HEK293 (cell line): ENCODE measurements at regions not wholly inside any gene's neighbourhood (a gene's known extent, or its start where the extent isn't known, plus 50 kb on each side); places are given as distances from the start of the nearest gene placed in this dataset.

Experiments
- CTCF ChIA-PET: fragments of 350-600 bp; formaldehyde crosslinking; extraction: SDS; loops from one replicate; lab custom pipeline; 2021; ENCODE audit warnings: antibody characterized with exemption; lab: Yijun Ruan, JAX
- POLR2A ChIA-PET: fragments of 300-600 bp; formaldehyde crosslinking; extraction: SDS; loops from one replicate; lab custom pipeline; 2020; ENCODE audit warnings: antibody characterized with exemption, inconsistent platforms; lab: Yijun Ruan, JAX
- H3K27ac ChIP-seq: fragments of 200-500 bp; sonication (Bioruptor generic); 2 replicates; pipeline ENCODE4 v1.5.1; 2014; ENCODE audit warnings: low read depth, low read length, control low read depth, inconsistent platforms; ENCODE audit errors: extremely low read depth
- H3K36me3 ChIP-seq, 2 experiments: fragments of 200-500 bp in 1 of 2; sonication (Bioruptor generic) in 1 of 2; 1 replicate in 1 of 2; 2 replicates in 1 of 2; pipeline ENCODE4 v1.5.1; 2014 to 2017; ENCODE audit warnings: inconsistent platforms in 2 of 2, low read length in 2 of 2; ENCODE audit not compliant: control insufficient read depth in 2 of 2, insufficient read depth in 1 of 2
- H3K4me1 ChIP-seq: fragments of 200-500 bp; sonication (Bioruptor generic); 2 replicates; pipeline ENCODE4 v1.5.1; 2014; ENCODE audit warnings: mild to moderate bottlenecking, low read length, inconsistent platforms; ENCODE audit not compliant: control insufficient read depth, insufficient read depth
- H3K4me3 ChIP-seq: 2 replicates; pipeline ENCODE4 v1.5.1; 2011; ENCODE audit warnings: low read depth, mild to moderate bottlenecking, control low read depth, low read length, moderate library complexity
- H3K9me3 ChIP-seq: fragments of 200-500 bp; sonication (Bioruptor generic); 2 replicates; pipeline ENCODE4 v1.5.1; 2014; ENCODE audit warnings: low read depth, low read length, inconsistent platforms; ENCODE audit not compliant: control insufficient read depth, insufficient read depth
- GFI1B ChIP-seq: fragments of 450-650 bp; formaldehyde crosslinking; IDR thresholded peaks from 2 replicates; pipeline ENCODE4 v1.5.1; 2016; ENCODE audit warnings: missing biosample characterization, missing genetic modification characterization
- HOXA7 ChIP-seq: sonication (generic); formaldehyde crosslinking; IDR thresholded peaks from 2 replicates; pipeline ENCODE4 v1.8.1; 2022; ENCODE audit warnings: missing genetic modification reagents, borderline replicate concordance
- HOXC10 ChIP-seq: sonication (generic); formaldehyde crosslinking; IDR thresholded peaks from 2 replicates; pipeline ENCODE4 v1.8.1; 2023; ENCODE audit warnings: mild to moderate bottlenecking, missing genetic modification reagents
- KLF10 ChIP-seq: fragments of 450-650 bp; IDR thresholded peaks from 2 replicates; pipeline ENCODE4 v1.5.1; 2018; ENCODE audit warnings: missing biosample characterization, mild to moderate bottlenecking, missing genetic modification characterization
- OSR2 ChIP-seq: fragments of 450-650 bp; formaldehyde crosslinking; IDR thresholded peaks from 2 replicates; pipeline ENCODE4 v1.5.1; 2016; ENCODE audit warnings: missing biosample characterization, missing genetic modification characterization
- TRIM28 ChIP-seq: IDR thresholded peaks from 2 replicates; pipeline ENCODE4 v1.6.1; 2011; ENCODE audit warnings: low read length, control low read depth, borderline replicate concordance
- YY2 ChIP-seq: fragments of 450-650 bp; formaldehyde crosslinking; IDR thresholded peaks from 2 replicates; pipeline ENCODE4 v1.5.1; 2016; ENCODE audit warnings: missing biosample characterization, missing genetic modification characterization
- ZEB2 ChIP-seq: fragments of 450-650 bp; formaldehyde crosslinking; IDR thresholded peaks from 2 replicates; pipeline ENCODE4 v1.5.1; 2016; ENCODE audit warnings: missing biosample characterization, missing genetic modification characterization
- ZFP41 ChIP-seq: fragments of 450-650 bp; formaldehyde crosslinking; IDR thresholded peaks from 2 replicates; pipeline ENCODE4 v1.5.1; 2016; ENCODE audit warnings: missing biosample characterization, missing genetic modification characterization, borderline replicate concordance
- ZNF121 ChIP-seq: fragments of 450-650 bp; formaldehyde crosslinking; IDR thresholded peaks from 2 replicates; pipeline ENCODE4 v1.5.1; 2016; ENCODE audit warnings: missing biosample characterization, missing genetic modification characterization
- ZNF133 ChIP-seq: fragments of 450-650 bp; formaldehyde crosslinking; IDR thresholded peaks from 2 replicates; pipeline ENCODE4 v1.5.1; 2016; ENCODE audit warnings: missing biosample characterization, missing genetic modification characterization
- ZNF169 ChIP-seq: fragments of 450-650 bp; formaldehyde crosslinking; IDR thresholded peaks from 2 replicates; pipeline ENCODE4 v1.5.1; 2016; ENCODE audit warnings: missing biosample characterization, missing genetic modification characterization
- ZNF202 ChIP-seq: fragments of 450-650 bp; formaldehyde crosslinking; IDR thresholded peaks from 2 replicates; pipeline ENCODE4 v1.5.1; 2016; ENCODE audit warnings: missing biosample characterization, missing genetic modification characterization, borderline replicate concordance
- ZNF426 ChIP-seq: fragments of 450-650 bp; formaldehyde crosslinking; IDR thresholded peaks from 2 replicates; pipeline ENCODE4 v1.5.1; 2017; ENCODE audit warnings: missing biosample characterization, missing genetic modification characterization, mild to moderate bottlenecking, inconsistent platforms, moderate library complexity
- ZNF449 ChIP-seq: fragments of 450-650 bp; formaldehyde crosslinking; IDR thresholded peaks from 2 replicates; pipeline ENCODE4 v1.5.1; 2017; ENCODE audit warnings: missing biosample characterization, mild to moderate bottlenecking, missing genetic modification characterization, moderate library complexity
- ZNF600 ChIP-seq: fragments of 450-650 bp; formaldehyde crosslinking; IDR thresholded peaks from 2 replicates; pipeline ENCODE4 v1.5.1; 2016; ENCODE audit warnings: missing biosample characterization, missing genetic modification characterization
- ZNF626 ChIP-seq: fragments of 450-650 bp; sonication (Bioruptor Pico); formaldehyde crosslinking; IDR thresholded peaks from 2 replicates; pipeline ENCODE4 v1.5.1; 2018; ENCODE audit warnings: missing biosample characterization, missing genetic modification characterization, inconsistent platforms
- ZNF658 ChIP-seq: fragments of 450-650 bp; formaldehyde crosslinking; IDR thresholded peaks from 2 replicates; pipeline ENCODE4; 2016; ENCODE audit warnings: missing biosample characterization, missing genetic modification characterization
- ZNF660 ChIP-seq: fragments of 450-650 bp; IDR thresholded peaks from 2 replicates; pipeline ENCODE4 v1.5.1; 2018; ENCODE audit warnings: missing biosample characterization, mild to moderate bottlenecking, missing genetic modification characterization
- ZNF701 ChIP-seq: fragments of 450-650 bp; formaldehyde crosslinking; IDR thresholded peaks from 2 replicates; pipeline ENCODE4 v1.5.1; 2016; ENCODE audit warnings: missing biosample characterization, missing genetic modification characterization
- ZNF76 ChIP-seq: fragments of 450-650 bp; formaldehyde crosslinking; IDR thresholded peaks from 2 replicates; pipeline ENCODE4; 2016; ENCODE audit warnings: low read depth, missing biosample characterization, missing genetic modification characterization, borderline replicate concordance
- ZNF768 ChIP-seq: fragments of 450-650 bp; formaldehyde crosslinking; IDR thresholded peaks from 2 replicates; pipeline ENCODE4 v1.5.1; 2018; ENCODE audit warnings: missing biosample characterization, mild to moderate bottlenecking, missing genetic modification characterization
- ZNF837 ChIP-seq: fragments of 450-650 bp; formaldehyde crosslinking; IDR thresholded peaks from 2 replicates; pipeline ENCODE4 v1.5.1; 2016; ENCODE audit warnings: missing biosample characterization, missing genetic modification characterization
- ZSCAN16 ChIP-seq: fragments of 450-650 bp; formaldehyde crosslinking; IDR thresholded peaks from 2 replicates; pipeline ENCODE4 v1.5.1; 2016; ENCODE audit warnings: missing biosample characterization, missing genetic modification characterization
- ZSCAN23 ChIP-seq: fragments of 450-650 bp; formaldehyde crosslinking; IDR thresholded peaks from 2 replicates; pipeline ENCODE4 v1.5.1; 2016; ENCODE audit warnings: missing biosample characterization, missing genetic modification characterization
- TF ChIP-seq, protein P1 (sequence below): fragments of 450-650 bp; formaldehyde crosslinking; IDR thresholded peaks from 2 replicates; pipeline ENCODE4; 2016; ENCODE audit warnings: missing biosample characterization, missing genetic modification characterization
- TF ChIP-seq, protein P2 (sequence below): fragments of 450-650 bp; formaldehyde crosslinking; IDR thresholded peaks from 2 replicates; pipeline ENCODE4 v1.5.1; 2016; ENCODE audit warnings: missing biosample characterization, missing genetic modification characterization
- TF ChIP-seq, protein P3 (sequence below): IDR thresholded peaks from 2 replicates; pipeline ENCODE4 v1.6.1; 2011; ENCODE audit warnings: mild to moderate bottlenecking, low read depth, low read length, borderline replicate concordance

DNA sequence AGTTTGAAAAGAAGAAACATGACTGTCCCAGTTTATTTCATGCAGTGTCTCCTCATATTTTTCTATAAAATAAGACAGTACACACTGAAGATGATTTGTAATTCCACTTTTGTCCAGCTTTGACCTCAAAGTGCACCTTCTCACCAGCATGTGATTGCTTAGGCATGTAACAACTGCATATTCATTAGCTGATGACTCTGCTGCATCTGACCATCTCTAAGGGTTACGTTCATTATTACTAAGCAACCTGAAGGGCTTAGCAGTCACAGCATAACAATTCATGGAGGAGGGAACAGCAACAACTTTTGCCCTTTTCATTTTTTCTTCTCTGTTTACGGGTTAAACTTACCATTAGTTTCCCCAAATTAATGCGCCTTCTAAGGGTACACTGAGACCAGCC is 330.6 kb upstream of the PIK3C3 start:
- no peak for TF ChIP-seq HOXC10 (CRISPR knock-in tag)
- TF ChIP-seq ZEB2 (tag by site-specific recombination) = no peak
- TF ChIP-seq ZSCAN23 (tag by site-specific recombination) = no peak
- CTCF ChIA-PET = interaction anchor here (0.8 kb wide), 1 partner anchor 25 kb away, joined by 3 read pairs; no protein-coding TSS in a partner anchor
- Histone ChIP-seq H3K27ac (no peak overlapping the region), H3K9me3 (no peaks in the 10 kb centered on the region), H3K36me3 (no peaks in the 10 kb centered on the region), H3K4me1 (no peaks in the 10 kb centered on the region), H3K4me3 (no peak overlapping the region)
- POLR2A ChIA-PET = no interaction called here

DNA sequence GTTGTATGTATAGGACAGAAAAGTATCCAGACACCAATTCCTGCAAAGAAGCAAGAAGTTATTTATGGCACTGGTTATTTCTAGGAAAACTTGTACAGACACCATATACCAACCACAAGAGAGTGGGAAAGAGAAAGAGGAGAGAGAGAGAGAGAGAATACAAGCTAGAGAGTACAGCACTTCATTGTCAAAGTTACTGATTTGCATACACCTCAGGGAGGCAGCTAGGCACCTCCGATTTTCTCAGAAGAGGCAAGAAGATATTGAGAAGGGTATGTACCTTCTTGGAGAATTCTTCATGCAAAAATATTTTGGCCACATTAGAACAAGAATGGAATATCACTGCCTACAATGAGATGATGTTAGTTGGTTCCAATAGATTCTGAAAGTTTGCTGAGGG is 333.9 kb upstream of the PIK3C3 start:
- Histone ChIP-seq H3K4me3 (no peak overlapping the region), H3K4me1 (no peaks in the 10 kb centered on the region), H3K27ac (no peak overlapping the region)
- TF ChIP-seq ZNF133 = no peak
- TF ChIP-seq, all 188 proteins: peak for 0
- CTCF ChIA-PET = interaction anchor here (0.6 kb wide), 1 partner anchor 17 kb away, joined by 3 read pairs; no protein-coding TSS in a partner anchor
- Histone ChIP-seq H3K36me3 (no peaks in the 10 kb centered on the region), H3K9me3 (no peaks in the 10 kb centered on the region)
- POLR2A ChIA-PET = no interaction called here

DNA sequence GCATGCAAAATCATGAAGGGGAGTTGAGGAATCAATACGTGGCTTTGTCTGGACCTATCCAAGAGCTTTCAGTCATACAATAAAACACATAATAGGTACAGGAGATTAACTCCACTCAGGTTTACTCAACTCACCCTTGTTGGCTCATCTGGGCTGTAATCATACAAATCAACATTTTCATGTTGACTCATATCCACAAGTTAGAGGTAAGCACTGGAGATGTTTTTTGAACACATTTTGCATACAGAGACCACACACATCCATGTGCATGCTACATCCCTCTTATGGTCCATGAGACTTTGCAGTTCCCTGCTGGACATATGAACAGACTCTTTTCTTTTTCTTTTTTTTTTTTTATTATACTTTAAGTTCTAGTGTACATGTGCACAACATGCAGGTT is 336.9 kb upstream of the PIK3C3 start:
- H3K4me1 ChIP-seq = no peaks in the 10 kb centered on the region
- POLR2A ChIA-PET = interaction anchor here (0.6 kb wide), 1 partner anchor 37 kb away, joined by 3 read pairs; no protein-coding TSS in a partner anchor

DNA sequence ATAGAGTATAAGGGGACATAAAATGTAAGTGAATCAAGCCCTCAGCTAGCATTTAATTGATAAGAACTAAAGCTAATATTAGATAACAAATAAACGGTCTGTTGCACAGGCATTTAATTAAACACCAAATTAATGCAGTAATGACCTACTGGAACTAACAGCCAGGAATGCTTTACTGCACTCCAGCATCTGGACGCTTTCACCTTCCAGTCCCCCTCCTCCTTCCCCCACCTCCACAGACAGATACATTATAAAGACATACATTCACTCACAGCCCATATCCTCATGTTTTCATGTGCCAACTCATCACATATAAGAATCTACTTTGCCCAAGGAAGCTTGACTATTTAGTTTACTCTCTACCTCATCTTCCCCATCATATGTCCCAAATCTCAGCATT is 337.4 kb upstream of the PIK3C3 start:
- TF ChIP-seq ZNF426 (tag by site-specific recombination) = no peak
- no peak for TF ChIP-seq ZNF121 (tag by site-specific recombination)
- TF ChIP-seq ZNF449 (tag by site-specific recombination) = no peak
- TF ChIP-seq, protein P1, sequence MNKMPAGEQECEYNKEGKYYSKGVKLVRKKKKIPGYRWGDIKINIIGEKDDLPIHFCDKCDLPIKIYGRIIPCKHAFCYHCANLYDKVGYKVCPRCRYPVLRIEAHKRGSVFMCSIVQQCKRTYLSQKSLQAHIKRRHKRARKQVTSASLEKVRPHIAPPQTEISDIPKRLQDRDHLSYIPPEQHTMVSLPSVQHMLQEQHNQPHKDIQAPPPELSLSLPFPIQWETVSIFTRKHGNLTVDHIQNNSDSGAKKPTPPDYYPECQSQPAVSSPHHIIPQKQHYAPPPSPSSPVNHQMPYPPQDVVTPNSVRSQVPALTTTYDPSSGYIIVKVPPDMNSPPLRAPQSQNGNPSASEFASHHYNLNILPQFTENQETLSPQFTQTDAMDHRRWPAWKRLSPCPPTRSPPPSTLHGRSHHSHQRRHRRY (tag by site-specific recombination) = no peak
- TF ChIP-seq OSR2 (tag by site-specific recombination) = no peak
- TF ChIP-seq ZNF76 (tag by site-specific recombination) = no peak
- TF ChIP-seq ZNF837 (tag by site-specific recombination) = no peak
- no peak for TF ChIP-seq ZNF660 (tag by site-specific recombination)
- TF ChIP-seq ZNF658 (tag by site-specific recombination) = no peak
- no peak for TF ChIP-seq ZSCAN16 (tag by site-specific recombination)
- no peak for TF ChIP-seq HOXA7 (CRISPR knock-in tag)
- no peak for TF ChIP-seq ZNF600
- no peak for TF ChIP-seq ZFP41 (tag by site-specific recombination)
- no peak for TF ChIP-seq GFI1B
- no peak for TF ChIP-seq ZNF169 (tag by site-specific recombination)
- no peak for TF ChIP-seq KLF10 (tag by site-specific recombination)
- ChIA-PET POLR2A (interaction anchor here (0.6 kb wide), 1 partner anchor 37 kb away, joined by 3 read pairs; no protein-coding TSS in a partner anchor), CTCF (interaction anchor here (0.5 to 0.9 kb wide), 2 partner anchors 127 to 290 kb away, joined by 4 read pairs; no protein-coding TSS in a partner anchor)
- Histone ChIP-seq H3K36me3 (no peaks in the 10 kb centered on the region), H3K4me1 (no peaks in the 10 kb centered on the region), H3K4me3 (no peak overlapping the region), H3K9me3 (no peaks in the 10 kb centered on the region), H3K27ac (no peak overlapping the region)

More for the DNA sequence above, 336.9 kb upstream of the PIK3C3 start:
- TF ChIP-seq TRIM28 = no peak
- no peak for TF ChIP-seq ZNF202
- TF ChIP-seq ZNF626 (tag by site-specific recombination) = no peak
- no peak for TF ChIP-seq ZNF701 (tag by site-specific recombination)
- TF ChIP-seq, protein P2, sequence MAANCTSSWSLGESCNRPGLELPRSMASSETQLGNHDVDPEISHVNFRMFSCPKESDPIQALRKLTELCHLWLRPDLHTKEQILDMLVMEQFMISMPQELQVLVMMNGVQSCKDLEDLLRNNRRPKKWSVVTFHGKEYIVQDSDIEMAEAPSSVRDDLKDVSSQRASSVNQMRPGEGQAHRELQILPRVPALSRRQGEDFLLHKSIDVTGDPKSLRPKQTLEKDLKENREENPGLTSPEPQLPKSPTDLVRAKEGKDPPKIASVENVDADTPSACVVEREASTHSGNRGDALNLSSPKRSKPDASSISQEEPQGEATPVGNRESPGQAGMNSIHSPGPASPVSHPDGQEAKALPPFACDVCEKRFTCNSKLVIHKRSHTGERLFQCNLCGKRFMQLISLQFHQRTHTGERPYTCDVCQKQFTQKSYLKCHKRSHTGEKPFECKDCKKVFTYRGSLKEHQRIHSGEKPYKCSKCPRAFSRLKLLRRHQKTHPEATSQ (tag by site-specific recombination) = no peak
- TF ChIP-seq, protein P3, sequence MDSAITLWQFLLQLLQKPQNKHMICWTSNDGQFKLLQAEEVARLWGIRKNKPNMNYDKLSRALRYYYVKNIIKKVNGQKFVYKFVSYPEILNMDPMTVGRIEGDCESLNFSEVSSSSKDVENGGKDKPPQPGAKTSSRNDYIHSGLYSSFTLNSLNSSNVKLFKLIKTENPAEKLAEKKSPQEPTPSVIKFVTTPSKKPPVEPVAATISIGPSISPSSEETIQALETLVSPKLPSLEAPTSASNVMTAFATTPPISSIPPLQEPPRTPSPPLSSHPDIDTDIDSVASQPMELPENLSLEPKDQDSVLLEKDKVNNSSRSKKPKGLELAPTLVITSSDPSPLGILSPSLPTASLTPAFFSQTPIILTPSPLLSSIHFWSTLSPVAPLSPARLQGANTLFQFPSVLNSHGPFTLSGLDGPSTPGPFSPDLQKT = no peak
- TF ChIP-seq ZNF768 (tag by site-specific recombination) = no peak
- no peak for TF ChIP-seq YY2 (tag by site-specific recombination)
- TF ChIP-seq, all 188 proteins: peak for 0
- Histone ChIP-seq H3K9me3 (no peaks in the 10 kb centered on the region), H3K27ac (no peak overlapping the region), H3K36me3 (no peaks in the 10 kb centered on the region), H3K4me3 (no peak overlapping the region)
- CTCF ChIA-PET = interaction anchor here (0.5 to 1.1 kb wide), 3 partner anchors 8 to 290 kb away, joined by 3 to 4 read pairs (median 4); no protein-coding TSS in a partner anchor
